ENCODE measurements at regions not wholly inside any gene's neighbourhood (a gene's known extent, or its start where the extent isn't known, plus 50 kb on each side); places are given as distances from the start of the nearest gene placed in this dataset.

DNA sequence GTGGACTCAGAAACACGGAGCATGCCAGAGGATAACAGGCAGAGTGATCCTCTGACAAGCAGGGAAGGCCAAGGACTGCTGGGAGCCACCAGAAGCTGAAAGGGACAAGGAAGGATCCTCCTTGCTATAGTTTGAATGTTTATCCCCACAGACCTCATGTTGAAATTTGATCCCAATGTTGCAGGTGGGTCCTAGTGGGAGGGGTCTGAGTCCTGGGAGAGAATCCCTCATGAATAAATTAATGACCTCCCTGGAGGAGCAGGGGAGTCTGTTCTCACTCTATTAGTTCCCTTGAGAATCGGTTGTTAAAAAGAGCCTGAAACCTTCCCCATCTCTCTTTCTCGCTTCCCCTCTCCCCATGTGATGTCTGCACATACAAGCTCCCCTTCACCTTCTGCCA is 124.4 kb downstream of the FBXO15 start:
- no peak for DNase-seq

DNA sequence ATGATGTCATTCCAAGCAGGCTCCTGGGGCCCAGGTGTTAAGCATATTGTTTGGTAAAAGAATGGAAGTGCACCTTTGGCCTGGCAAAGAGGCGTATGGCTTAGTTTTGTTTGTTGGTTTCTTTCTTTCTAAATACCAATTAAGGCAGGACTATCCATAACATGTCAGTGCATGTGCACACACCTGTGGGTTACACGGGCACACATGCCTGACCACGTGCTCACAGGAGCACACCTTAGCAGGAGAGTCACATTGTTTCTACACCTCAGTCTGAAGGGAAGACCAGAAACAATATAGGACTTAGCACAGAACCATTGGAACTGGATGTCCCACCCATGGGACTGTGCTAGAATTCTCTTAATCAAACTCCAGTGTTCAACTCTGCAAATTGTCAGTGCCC is 127.8 kb downstream of the FBXO15 start:
- no peak for DNase-seq

DNA sequence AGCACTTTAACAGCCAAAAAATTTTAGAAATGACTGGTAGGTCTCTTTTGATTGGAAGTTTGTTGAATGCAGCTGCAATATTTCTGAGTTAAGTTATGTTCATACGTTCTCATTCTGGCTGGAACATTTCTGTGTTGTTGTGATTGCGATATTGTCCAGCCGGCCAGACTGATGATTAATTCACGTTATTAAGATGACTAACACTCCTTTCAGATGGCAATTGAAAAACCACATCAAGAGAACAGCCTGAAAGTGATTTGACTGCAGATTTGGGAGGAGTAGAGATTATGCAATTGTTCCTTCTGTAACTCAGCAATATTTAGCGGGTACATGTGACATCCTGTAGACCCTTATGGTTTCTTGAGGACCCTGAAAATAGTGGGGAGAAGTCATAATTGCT is 133.7 kb downstream of the FBXO15 start:
- DNase-seq = peak in 1 of 3 donors; percentile 2

DNA sequence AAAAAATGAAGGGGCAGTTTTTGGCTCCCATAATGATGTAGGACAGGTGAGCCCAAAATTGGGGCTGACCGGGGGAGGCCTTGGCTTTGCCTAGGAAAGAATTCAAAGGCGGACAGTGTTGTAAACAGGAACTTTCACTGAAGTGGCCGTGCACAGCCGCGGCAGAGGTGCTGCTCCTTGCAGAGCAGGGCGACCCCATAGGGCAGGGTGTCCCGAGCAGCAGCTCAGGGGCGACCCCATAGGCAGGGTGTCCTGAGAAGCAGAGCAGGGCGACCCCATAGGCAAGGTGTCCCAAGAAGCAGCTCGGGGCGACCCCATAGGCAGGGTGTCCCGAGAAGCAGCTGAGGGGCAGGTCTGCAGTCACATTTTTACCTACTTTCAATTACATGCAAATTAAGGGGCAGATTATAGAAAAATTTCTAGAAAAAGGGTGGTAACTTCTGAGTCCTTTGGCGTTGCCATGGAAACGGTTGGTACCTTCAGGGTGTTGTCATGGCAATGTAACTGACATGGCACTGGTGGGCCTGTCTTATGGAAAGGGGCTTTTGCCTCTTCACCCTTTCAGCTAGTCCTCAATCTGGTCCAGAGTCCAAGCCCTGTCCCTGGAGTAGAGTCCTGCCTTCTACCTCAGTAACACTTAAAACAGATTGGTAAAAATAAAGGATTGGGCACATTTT is 134.5 kb downstream of the FBXO15 start:
- no peak for DNase-seq

DNA sequence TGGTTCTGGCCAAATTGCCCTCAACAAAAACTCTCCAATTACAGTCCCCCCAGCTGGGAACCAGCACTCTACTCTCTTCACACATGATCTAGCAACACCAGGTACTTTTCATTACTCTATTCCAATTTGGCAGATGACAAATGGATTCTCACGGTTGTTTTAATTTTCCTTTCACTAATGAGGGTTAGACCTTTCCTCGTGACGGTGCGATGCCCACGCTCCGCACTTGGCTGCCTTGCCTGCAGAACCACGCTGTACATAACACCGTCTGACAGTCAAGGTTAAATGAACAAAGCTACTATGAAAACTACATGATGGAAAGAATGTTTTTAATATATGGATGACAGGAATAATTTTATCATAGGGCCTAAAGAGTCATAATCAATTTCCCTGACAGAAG is 141.5 kb downstream of the FBXO15 start:
- DNase-seq = no peak

DNA sequence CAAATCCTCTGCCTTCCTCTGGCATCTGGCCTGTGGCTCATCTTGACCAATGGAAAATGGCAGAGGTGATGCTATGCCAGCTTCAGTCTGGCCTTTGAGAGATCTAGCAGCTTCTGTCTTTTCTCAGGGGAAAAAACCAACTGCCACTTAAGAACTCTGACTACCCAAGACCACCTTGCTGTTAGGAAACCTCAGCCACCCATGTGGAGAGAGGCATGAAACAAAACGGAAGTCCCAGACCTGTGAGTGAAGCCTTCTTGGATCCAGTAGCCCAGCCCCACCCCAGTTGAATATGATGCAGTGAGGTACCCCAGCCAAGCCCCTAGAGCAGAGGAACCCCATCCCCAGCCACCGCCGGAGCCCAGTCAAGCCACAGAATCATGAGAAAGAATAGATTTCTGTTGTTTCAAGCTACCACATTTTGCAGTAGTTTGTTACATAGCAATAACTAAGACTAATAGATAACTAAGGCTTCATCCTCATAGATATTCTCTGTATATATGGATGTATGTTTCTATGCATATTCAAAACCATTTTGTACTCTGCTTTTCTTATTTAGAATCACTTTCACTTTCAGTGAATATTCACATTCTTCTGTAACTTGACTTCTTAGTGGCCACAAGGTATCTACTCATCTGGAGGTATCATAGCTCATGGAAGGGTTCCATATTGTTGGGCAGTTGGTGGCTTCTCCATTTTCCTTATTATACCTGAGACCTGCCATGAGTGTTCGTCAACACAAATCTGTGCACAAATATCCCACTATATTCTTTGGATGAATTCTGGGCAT is 142.1 kb downstream of the FBXO15 start:
- DNase-seq = no peak

DNA sequence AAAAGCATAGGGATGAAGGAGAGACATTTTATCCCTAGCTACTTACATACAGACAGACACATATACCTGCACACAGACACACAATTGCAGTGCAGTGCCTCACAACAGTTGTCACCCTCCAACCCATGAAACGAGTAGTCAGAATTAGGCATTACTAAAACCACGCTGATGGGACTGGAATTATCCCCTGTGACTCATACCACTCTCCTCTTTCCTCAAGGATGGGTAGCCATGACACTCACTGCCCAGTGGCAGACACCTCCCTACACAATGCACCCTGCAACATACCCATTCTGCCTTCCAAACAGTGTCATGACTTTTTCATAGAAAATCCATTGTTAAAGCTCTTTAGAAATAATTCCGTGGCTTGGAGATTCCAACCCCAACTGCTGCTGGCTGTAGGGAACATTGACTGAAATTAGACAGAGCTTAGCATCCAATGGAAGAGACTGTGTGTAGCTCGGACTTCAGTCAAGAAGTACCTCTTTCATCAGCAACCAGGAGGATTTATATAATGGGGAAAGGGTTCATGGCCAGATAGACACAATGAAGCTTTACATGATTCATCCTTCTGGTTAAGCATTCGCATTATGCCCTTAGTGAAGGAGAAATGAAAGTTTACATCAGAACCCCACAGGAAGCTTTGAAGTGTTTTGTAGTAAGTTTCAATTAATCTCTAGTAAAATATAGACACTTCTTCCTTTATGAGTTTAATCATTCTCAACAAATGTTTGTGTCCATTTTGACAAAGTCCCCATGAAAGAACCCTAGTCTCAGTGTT is 155.2 kb downstream of the FBXO15 start:
- no peak for DNase-seq

DNA sequence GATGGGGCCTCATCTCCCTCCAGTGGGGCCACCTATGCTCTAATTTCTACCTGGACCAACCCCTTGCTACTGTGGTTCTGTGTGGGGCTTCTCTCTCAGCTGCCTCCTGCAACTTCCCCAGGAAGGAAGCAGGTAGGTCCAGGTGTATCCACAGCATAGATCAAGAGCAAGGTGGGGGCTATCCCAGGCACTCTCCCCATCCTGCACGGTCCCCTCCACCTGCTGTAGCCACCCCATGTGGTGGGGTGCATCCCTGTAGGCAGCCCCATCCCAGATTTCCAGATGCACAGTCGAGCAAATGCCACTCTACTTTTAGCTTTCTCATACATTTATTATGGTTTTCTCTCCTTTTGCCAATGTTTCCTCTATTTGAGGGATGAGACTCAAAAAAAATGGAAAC is 156.1 kb downstream of the FBXO15 start:
- DNase-seq = no peak

DNA sequence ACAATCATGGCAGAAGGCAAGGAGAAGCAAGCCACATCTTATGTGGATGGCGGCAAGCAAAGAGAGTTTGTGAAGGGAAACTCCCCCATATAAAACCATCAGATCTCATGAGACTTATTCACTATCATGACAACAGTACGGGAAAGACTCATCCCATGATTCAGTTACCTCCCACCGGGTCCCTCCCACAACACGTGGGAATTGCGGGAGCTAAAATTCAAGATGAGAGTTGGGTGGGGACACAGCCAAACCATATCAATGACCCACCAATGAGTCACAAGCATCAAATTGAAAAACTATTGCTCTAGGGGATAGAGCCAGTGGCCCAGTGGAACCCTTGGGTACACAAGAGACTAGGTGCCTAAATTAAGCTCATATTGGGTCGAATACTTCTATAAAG is 157.4 kb downstream of the FBXO15 start:
- no peak for DNase-seq

DNA sequence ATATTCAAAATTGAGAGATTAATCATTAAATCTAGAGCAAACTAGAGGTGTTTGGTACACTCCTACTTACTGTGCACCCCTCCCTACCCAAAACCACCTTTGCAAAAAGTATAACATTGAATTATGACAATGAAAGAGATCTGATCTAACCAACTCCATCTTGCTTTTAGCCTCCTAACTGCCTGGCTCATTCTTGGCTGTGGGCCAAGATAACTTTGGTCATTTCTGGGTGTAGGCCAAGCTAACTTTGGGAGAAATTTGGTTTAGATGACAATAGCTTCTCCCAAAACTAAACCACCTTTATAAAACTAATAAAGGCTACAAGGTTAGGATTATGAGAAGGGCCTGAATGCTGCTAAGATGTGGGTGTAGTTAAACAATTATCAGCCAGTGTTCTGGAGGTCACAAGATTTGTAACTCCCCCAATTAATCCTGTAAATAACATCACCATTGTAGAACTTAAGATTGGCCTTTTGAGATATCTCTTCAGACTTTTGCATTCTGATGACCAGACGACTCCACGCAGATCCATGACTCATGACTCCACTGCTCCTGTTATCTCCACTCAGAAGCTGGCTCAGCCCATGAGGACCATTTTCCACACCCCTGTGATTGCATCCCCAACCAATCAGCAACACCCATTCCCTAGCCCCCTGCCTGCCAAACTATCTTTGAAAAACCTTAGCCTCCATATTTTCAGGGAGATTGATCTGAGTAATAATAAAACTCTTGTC is 160.2 kb downstream of the FBXO15 start:
- DNase-seq = peak in 1 of 3 donors; percentile 4

DNA sequence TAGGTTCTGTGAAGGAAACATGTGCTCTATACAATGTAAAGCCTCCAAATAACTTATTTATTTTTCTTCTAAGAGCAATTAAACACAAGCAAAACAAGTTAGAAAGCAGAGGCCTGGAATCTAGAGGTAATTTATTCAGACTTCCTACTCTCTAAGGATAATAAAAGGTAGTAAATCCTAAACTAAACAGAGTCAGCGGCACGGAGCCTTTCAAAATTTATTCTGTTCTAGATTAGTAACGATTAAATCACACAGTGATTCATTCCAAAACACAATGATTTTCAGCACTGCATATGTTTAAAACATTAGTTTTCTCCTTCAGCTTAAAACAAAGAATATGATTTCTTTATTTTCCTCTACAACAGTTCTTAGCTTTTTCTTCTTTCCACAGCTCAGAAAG is 160.9 kb downstream of the FBXO15 start:
- peak in 1 of 3 donors; percentile 4 for DNase-seq

DNA sequence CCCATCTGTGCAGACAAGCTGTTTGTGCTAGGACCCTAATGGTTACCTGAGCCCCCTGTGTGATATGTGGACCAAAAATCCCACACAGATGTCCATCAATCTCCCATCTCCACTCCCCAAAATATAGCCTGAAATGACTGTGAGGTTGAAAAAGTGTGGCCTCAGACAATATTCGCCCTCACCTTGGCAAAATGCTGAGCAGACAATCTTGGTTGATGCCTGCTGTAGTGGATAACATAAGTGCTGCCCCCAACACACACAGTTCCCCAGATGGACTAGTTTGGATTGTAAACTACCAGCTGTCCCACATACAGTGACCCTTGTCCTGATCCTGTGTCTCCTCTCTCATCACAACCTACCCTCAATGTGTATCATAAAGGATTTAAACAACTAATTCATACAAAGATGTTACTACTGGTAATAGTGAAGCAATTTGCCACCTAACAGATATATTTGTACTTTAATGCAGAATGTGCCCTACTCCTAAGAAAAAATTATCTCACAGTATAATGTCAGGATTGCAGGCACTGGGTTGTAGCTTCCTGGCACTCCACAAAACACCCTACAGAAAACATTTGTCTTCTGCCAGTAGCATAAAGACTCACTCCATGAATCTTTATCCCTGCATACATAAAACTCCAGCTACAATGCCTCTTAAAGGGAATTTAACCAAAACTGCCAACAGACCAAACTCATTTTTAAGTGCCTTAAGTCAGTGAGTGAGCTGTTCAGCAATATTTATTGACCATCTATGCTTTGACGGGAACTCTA is 161.6 kb downstream of the FBXO15 start:
- no peak for DNase-seq

DNA sequence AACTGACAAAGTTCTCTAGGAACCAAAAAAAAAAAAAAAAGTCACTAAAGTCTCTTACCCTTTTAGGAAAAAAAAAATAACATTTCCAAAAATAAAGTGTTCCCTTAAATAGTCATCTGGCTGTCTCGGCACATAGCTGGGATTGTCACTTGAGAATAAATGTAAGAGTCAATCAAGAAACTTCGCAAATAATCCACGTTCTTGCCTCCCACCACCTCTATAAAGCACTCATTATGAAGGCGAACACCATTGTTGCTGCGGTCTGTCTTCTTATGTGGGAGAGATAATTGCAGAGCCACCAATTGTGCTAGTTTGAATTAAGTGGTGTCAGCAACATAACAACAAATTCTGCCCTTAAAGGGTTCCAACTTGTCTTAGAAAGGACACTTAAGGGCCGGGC is 163.7 kb downstream of the FBXO15 start:
- DNase-seq = no peak

DNA sequence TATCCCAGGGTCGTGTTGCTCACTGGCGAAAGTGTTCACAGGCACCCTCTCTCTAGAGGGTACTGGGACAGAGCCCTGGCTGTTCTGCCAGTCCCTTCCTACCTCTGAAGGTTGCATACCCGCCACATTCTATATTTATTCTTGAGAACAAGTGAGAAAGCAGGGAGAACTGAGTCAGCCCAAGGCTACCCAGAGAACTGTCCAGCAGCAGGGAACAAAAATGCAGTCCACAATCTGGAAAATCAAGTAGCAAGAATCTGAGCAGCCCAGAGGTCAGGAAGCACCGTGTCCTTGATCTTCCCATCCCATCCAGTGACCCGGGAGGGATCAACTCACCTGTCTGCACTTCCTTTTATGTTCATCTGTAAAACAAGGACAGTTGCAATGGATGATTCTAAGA is 164.1 kb downstream of the FBXO15 start:
- DNase-seq = no peak

DNA sequence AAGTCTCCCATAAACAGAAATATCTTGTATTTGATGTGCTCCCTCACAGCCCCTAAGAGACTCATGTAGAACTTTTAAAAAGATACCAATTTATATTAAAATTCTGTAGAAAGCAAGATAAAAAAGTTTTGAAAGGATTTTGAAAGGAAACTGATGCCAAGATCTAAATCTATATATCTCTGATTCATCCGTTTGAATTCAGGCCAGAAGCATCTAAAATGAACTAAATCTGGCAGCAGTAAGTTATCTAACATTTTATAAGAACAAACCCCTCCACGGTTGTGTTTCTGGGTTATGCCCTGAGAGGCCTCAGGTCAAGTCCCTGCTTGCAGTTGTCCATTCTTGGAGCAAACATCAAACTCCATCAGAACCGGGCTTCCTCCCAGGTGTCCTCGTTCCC is 165.8 kb downstream of the FBXO15 start:
- no peak for DNase-seq

DNA sequence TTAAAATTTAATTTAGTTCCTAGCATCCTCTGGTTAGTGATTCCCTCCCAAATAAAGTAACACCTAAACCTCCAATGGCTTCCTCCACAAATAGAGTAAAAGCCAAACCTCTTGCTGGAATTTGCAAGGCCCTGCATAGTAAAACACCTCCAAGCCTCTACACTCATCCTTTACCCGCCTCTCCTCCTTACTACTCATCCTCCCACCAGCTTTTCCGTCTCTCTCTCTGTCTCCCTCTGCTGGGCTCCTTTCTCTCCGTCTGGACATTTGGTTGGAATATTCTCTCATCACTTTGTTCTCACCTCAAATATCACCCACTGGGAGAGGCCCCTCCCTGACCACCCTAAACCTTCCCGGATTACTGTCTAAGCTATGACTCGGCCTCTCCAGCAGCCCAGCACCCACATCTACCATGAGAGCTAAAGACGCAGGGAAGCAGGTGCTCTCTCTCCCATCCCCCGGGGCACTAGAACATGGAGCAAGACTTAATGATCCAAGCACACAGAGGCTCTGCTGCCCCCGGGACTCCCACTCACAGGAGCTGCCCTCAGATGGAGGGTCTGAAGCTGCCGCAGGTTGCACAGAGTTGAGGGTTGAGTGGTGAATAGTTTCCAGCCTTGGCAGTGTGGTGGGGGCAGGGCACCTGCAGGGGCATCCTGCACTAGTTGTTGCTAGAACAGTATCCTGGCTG is 167.2 kb downstream of the FBXO15 start:
- DNase-seq = no peak

DNA sequence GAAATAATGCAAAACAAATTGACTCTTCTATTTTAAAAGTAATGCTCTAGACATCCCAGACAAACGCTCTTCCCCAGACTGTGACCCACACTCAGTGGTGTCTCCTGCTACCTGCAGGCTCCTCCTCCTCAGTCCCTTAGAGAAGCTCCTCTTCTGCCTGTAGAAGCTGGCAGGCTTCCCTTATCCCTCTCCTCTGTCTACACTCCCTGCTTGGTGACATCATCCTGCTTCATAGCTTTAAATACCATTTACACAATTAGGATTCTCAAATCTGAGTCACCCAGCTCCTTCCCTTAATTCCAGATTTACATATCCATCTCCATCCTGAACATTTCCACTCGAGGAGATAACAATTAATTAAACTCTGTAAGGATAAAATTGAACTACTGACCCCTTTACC is 167.9 kb downstream of the FBXO15 start:
- DNase-seq = peak in 1 of 3 donors; percentile 27

DNA sequence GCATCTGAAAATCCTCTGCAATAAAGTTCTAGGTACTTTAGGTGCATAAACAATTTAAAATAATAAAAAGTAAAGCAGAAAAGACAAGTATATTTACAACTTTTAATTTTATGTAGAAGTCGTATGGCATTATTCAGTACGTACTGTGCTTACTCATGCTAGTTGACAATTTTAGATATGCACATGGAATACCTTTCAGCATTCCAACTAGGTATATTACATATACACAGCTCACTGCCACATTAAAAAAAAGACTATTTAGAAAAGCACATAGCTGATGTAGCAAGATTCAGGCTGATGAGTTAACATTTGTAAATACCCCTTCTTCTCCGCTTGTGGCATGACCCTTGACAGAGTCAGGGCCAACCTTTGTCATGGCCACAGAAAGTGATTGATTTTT is 171.2 kb downstream of the FBXO15 start:
- DNase-seq = no peak

DNA sequence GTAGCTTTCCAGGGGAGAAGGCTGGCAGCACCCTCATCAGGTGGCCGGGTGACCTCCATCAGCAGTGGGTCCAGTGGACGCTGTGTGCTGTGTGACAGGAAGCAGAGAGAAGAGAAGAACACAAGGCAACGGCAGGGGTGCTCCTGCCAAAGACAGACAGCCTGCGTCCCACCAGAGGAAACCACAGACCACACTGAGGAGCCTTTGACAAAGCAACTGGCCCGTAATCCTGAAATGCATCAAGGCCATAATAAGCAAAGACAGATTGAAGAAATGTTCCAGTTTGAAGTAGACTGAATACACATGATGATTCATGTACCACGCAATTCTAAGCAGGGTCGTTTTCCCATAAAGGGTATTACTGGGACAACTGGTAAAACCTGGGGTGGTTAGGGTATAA is 172.4 kb downstream of the FBXO15 start:
- DNase-seq = peak in 1 of 3 donors; percentile 8

DNA sequence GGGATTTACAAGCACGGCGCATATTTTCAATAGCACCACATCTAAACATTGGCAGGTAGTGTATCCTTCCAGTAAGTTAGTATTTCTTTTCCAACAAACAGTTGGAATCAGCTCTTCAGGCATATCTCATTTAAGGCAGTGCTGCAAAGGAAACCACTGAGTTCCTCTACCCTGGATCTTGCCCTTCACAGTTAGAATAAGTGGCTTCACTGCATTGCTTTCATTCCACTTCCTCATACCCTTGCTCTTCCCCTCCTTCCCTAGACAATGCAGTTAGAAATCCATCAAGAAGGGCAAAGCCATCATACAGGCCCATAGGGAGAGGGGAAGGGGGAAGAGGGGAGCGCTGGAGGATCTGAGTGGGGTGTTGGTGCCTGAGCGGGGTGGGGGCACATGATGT is 173.7 kb downstream of the FBXO15 start:
- no peak for DNase-seq

DNA sequence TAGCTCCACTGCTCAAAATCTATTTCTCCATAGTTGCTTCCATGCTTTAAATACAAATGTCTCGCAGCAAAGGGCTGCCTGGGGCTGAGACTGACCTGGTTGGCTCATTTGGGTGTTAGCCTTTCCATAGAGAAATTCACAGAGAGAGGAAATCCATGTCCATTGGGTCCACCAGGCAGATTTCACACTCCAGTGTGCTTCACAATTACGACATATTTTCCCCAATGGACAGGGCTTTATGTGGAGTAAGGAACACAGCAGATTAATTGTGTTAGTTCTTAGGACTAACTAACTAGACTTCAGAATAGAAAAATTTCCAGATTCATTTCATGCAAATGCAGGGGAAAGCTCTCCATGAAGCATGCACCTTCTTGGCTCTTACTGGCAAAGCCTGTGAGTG is 180.7 kb downstream of the FBXO15 start:
- no peak for DNase-seq

Data from muscle of back (tissue), 3 donors.